GM19324 (cell line): ENCODE measurements at regions not wholly inside any gene's neighbourhood (a gene's known extent, or its start where the extent isn't known, plus 50 kb on each side); places are given as distances from the start of the nearest gene placed in this dataset.
"Not testable (repeated sequence)": the region's sequence is repeated elsewhere in the genome, so short reads cannot be mapped to it uniquely, and the experiment has no call there.

ENCODE experiments used
- ATAC-seq: cut with Tn5 transposase; IDR thresholded peaks from one replicate; pipeline ENCODE4 v1.9.1; 2021; ENCODE audit warnings: mild to moderate bottlenecking, moderate library complexity; ENCODE audit not compliant: unreplicated experiment, low FRiP score

- ATAC-seq: no peak
These were observed 51.5 kb upstream of the IFNE start for GRCh38 chr9:21533597-21533996.

- no peak for ATAC-seq
These were observed 53.3 kb upstream of the IFNE start for GRCh38 chr9:21535396-21535795.

- ATAC-seq: no peak
These were observed 60.7 kb upstream of the IFNE start for GRCh38 chr9:21542787-21543186.

GRCh38 chr9:21543187-21543586 is 61.1 kb upstream of the IFNE start:
- no peak for ATAC-seq

- ATAC-seq: not testable (repeated sequence)
These were observed 61.7 kb upstream of the IFNE start for GRCh38 chr9:21543816-21544215.

GRCh38 chr9:21546949-21547348 is 64.8 kb upstream of the IFNE start:
- no peak for ATAC-seq

GRCh38 chr9:21549251-21549765 is 67.2 kb upstream of the IFNE start:
- no peak for ATAC-seq

GRCh38 chr9:21549890-21550289 is 67.8 kb upstream of the IFNE start:
- no peak for ATAC-seq

GRCh38 chr9:21550392-21550791 is 68.3 kb upstream of the IFNE start:
- no peak for ATAC-seq

GRCh38 chr9:21551401-21551800 is 69.3 kb upstream of the IFNE start:
- ATAC-seq: no peak

- ATAC-seq: no peak
These were observed 70.4 kb upstream of the IFNE start for GRCh38 chr9:21552244-21553170.

- no peak for ATAC-seq
These were observed 71.3 kb upstream of the IFNE start for GRCh38 chr9:21553441-21553840.

GRCh38 chr9:21554813-21555212 is 72.7 kb upstream of the IFNE start:
- ATAC-seq: no peak

GRCh38 chr9:21555911-21556310 is 73.8 kb upstream of the IFNE start:
- ATAC-seq: no peak

GRCh38 chr9:21556581-21557427 is 74.7 kb upstream of the IFNE start:
- ATAC-seq: no peak

GRCh38 chr9:21557428-21557768 is 75.3 kb upstream of the IFNE start:
- ATAC-seq: no peak

- no peak for ATAC-seq
These were observed 76.0 kb upstream of the IFNE start for GRCh38 chr9:21558079-21558478.

- ATAC-seq: peak; percentile 34
These were observed 76.7 kb upstream of the IFNE start for GRCh38 chr9:21558615-21559401.

- ATAC-seq: peak; percentile 71
These were observed 77.5 kb upstream of the IFNE start for GRCh38 chr9:21559402-21560280.
